SK-N-SH treated with all-trans-retinoic acid at 6 μM for 48 hours (cell line): ENCODE measurements at regions not wholly inside any gene's neighbourhood (a gene's known extent, or its start where the extent isn't known, plus 50 kb on each side); places are given as distances from the start of the nearest gene placed in this dataset.

ENCODE experiments used
- ATAC-seq: fragments of 200-7000 bp; cut with Tn5 transposase; 3 replicates; pipeline ENCODE4 v1.9.1; 2020; ENCODE audit warnings: mild to moderate bottlenecking, moderate library complexity
- ARNTL ChIP-seq: fragments of 450-650 bp; formaldehyde crosslinking; IDR thresholded peaks from 2 replicates; pipeline ENCODE4 v1.5.0; 2020; ENCODE audit warnings: low read depth, mild to moderate bottlenecking, moderate library complexity, borderline replicate concordance
- BACH2 ChIP-seq: fragments of 250-450 bp; sonication (Bioruptor Pico); IDR thresholded peaks from 2 replicates; pipeline ENCODE4 v1.9.0; 2021; ENCODE audit warnings: mild to moderate bottlenecking, borderline replicate concordance
- CSDC2 ChIP-seq: fragments of 250-450 bp; sonication (Bioruptor Pico); IDR thresholded peaks from 2 replicates; pipeline ENCODE4 v1.5.0; 2020; ENCODE audit warnings: mild to moderate bottlenecking, moderate library complexity
- ESRRG ChIP-seq: fragments of 250-450 bp; sonication (Bioruptor Pico); IDR thresholded peaks from 2 replicates; pipeline ENCODE4 v1.6.1; 2021; ENCODE audit warnings: mild to moderate bottlenecking
- GLIS3 ChIP-seq: fragments of 250-450 bp; sonication (Bioruptor Pico); IDR thresholded peaks from 2 replicates; pipeline ENCODE4 v1.5.0; 2020; ENCODE audit warnings: mild to moderate bottlenecking, moderate library complexity
- ISL1 ChIP-seq: fragments of 250-450 bp; sonication (Bioruptor Pico); IDR thresholded peaks from 2 replicates; pipeline ENCODE4 v2.1.2; 2022; ENCODE audit warnings: mild to moderate bottlenecking, moderate library complexity
- OSR1 ChIP-seq: fragments of 250-450 bp; sonication (Bioruptor Pico); IDR thresholded peaks from 2 replicates; pipeline ENCODE4 v1.8.0; 2022; ENCODE audit warnings: moderate library complexity, mild to moderate bottlenecking, inconsistent platforms
- RARB ChIP-seq: fragments of 250-450 bp; sonication (Bioruptor Pico); IDR thresholded peaks from 2 replicates; pipeline ENCODE4 v1.8.0; 2021; ENCODE audit warnings: mild to moderate bottlenecking, moderate library complexity
- SNAI2 ChIP-seq: fragments of 250-450 bp; sonication (Bioruptor Pico); IDR thresholded peaks from 2 replicates; pipeline ENCODE4 v1.5.0; 2020; ENCODE audit warnings: mild to moderate bottlenecking, moderate library complexity
- TCF4 ChIP-seq: fragments of 250-450 bp; sonication (Bioruptor Pico); IDR thresholded peaks from 2 replicates; pipeline ENCODE4 v1.8.0; 2021; ENCODE audit warnings: mild to moderate bottlenecking, moderate library complexity, borderline replicate concordance
- ZC3H10 ChIP-seq: fragments of 250-450 bp; sonication (Bioruptor Pico); IDR thresholded peaks from 2 replicates; pipeline ENCODE4 v1.5.1; 2021; ENCODE audit warnings: mild to moderate bottlenecking, moderate library complexity
- ZFP3 ChIP-seq: fragments of 250-450 bp; sonication (Bioruptor Pico); IDR thresholded peaks from 2 replicates; pipeline ENCODE4 v1.5.0; 2020; ENCODE audit warnings: mild to moderate bottlenecking, moderate library complexity
- ZFP30 ChIP-seq: fragments of 450-650 bp; formaldehyde crosslinking; IDR thresholded peaks from 2 replicates; pipeline ENCODE4 v1.5.0; 2022; ENCODE audit warnings: mild to moderate bottlenecking, moderate library complexity
- ZNF565 ChIP-seq: fragments of 450-650 bp; formaldehyde crosslinking; conservative IDR thresholded peaks from 2 replicates; pipeline ENCODE4 v1.5.0; 2020; ENCODE audit warnings: low read depth, mild to moderate bottlenecking, moderate library complexity
- ZNF70 ChIP-seq: fragments of 450-650 bp; formaldehyde crosslinking; IDR thresholded peaks from 2 replicates; pipeline ENCODE4 v1.5.0; 2020; ENCODE audit warnings: mild to moderate bottlenecking, moderate library complexity
- ZNF8 ChIP-seq: fragments of 450-650 bp; formaldehyde crosslinking; IDR thresholded peaks from 2 replicates; pipeline ENCODE4 v1.5.0; 2020; ENCODE audit warnings: mild to moderate bottlenecking, moderate library complexity
- TF ChIP-seq, protein P1 (sequence below): fragments of 250-450 bp; sonication (Bioruptor Pico); IDR thresholded peaks from 2 replicates; pipeline ENCODE4 v1.5.0; 2020; ENCODE audit warnings: mild to moderate bottlenecking, moderate library complexity
- TF ChIP-seq, protein P2 (sequence below): fragments of 250-450 bp; sonication (Bioruptor Pico); IDR thresholded peaks from 2 replicates; pipeline ENCODE4 v1.5.1; 2020; ENCODE audit warnings: low read depth, mild to moderate bottlenecking, moderate library complexity
- TF ChIP-seq, protein P3 (sequence below): fragments of 250-450 bp; sonication (Bioruptor Pico); IDR thresholded peaks from 2 replicates; pipeline ENCODE4 v1.8.0; 2020; ENCODE audit warnings: mild to moderate bottlenecking, moderate library complexity, borderline replicate concordance
- TF ChIP-seq, protein P4 (sequence below): fragments of 250-450 bp; sonication (Bioruptor Pico); IDR thresholded peaks from 2 replicates; pipeline ENCODE4 v1.8.0; 2021; ENCODE audit warnings: low read depth, mild to moderate bottlenecking, moderate library complexity, borderline replicate concordance
- TF ChIP-seq, protein P5 (sequence below): fragments of 250-450 bp; sonication (Bioruptor Pico); IDR thresholded peaks from 2 replicates; pipeline ENCODE4 v1.5.1; 2021; ENCODE audit warnings: mild to moderate bottlenecking, moderate library complexity

DNA sequence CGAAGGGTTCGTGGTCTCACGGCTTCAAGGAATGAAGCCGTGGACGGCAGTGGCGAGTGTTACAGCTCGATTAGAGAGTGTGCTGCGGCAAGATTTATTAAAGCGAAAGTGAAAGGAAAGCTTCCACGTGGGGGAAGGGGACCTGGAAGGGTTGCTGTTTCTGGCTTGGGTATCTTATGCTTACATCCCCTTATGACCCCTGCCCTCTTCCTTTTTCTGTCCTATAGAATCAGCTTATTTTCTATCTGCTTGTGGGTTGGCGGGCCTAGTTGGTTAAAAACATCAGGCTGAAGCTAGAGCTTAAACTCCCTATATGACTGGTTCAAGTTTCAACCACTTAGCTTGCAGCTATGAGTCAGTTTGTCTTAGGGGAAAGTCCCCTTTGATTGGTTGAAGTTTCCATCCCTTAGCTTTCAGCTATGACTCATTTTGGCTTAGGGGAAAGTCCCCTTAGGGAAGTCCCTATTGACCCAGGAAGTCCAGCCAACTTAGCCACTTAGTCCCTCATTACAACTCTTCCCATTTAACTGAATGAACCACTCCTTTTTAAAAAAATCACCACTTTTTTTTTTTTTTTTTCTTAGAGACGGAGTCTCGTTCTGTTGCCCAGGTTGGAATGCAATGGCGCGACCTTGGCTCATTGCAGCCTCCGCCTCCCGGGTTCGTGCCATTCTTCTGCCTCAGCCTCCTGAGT lies 1494.7 kb upstream of the TMEM132C start:
- no peak for ATAC-seq
- TF ChIP-seq GLIS3 (no peak), RARB (CRISPR knock-in tag) (no peak), ZNF70 (CRISPR knock-in tag) (no peak), ZFP30 (CRISPR knock-in tag) (no peak), TCF4 (no peak), ESRRG (CRISPR knock-in tag) (no peak), OSR1 (CRISPR knock-in tag) (no peak), CSDC2 (CRISPR knock-in tag) (no peak), ZNF8 (CRISPR knock-in tag) (no peak), SNAI2 (CRISPR knock-in tag) (no peak), BACH2 (CRISPR knock-in tag) (no peak), ZNF565 (no peak)
- TF ChIP-seq, protein P1, sequence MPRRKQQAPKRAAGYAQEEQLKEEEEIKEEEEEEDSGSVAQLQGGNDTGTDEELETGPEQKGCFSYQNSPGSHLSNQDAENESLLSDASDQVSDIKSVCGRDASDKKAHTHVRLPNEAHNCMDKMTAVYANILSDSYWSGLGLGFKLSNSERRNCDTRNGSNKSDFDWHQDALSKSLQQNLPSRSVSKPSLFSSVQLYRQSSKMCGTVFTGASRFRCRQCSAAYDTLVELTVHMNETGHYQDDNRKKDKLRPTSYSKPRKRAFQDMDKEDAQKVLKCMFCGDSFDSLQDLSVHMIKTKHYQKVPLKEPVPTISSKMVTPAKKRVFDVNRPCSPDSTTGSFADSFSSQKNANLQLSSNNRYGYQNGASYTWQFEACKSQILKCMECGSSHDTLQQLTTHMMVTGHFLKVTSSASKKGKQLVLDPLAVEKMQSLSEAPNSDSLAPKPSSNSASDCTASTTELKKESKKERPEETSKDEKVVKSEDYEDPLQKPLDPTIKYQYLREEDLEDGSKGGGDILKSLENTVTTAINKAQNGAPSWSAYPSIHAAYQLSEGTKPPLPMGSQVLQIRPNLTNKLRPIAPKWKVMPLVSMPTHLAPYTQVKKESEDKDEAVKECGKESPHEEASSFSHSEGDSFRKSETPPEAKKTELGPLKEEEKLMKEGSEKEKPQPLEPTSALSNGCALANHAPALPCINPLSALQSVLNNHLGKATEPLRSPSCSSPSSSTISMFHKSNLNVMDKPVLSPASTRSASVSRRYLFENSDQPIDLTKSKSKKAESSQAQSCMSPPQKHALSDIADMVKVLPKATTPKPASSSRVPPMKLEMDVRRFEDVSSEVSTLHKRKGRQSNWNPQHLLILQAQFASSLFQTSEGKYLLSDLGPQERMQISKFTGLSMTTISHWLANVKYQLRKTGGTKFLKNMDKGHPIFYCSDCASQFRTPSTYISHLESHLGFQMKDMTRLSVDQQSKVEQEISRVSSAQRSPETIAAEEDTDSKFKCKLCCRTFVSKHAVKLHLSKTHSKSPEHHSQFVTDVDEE (CRISPR knock-in tag): no peak
- TF ChIP-seq, protein P2, sequence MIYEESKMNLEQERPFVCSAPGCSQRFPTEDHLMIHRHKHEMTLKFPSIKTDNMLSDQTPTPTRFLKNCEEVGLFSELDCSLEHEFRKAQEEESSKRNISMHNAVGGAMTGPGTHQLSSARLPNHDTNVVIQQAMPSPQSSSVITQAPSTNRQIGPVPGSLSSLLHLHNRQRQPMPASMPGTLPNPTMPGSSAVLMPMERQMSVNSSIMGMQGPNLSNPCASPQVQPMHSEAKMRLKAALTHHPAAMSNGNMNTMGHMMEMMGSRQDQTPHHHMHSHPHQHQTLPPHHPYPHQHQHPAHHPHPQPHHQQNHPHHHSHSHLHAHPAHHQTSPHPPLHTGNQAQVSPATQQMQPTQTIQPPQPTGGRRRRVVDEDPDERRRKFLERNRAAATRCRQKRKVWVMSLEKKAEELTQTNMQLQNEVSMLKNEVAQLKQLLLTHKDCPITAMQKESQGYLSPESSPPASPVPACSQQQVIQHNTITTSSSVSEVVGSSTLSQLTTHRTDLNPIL: no peak
- TF ChIP-seq, protein P3, sequence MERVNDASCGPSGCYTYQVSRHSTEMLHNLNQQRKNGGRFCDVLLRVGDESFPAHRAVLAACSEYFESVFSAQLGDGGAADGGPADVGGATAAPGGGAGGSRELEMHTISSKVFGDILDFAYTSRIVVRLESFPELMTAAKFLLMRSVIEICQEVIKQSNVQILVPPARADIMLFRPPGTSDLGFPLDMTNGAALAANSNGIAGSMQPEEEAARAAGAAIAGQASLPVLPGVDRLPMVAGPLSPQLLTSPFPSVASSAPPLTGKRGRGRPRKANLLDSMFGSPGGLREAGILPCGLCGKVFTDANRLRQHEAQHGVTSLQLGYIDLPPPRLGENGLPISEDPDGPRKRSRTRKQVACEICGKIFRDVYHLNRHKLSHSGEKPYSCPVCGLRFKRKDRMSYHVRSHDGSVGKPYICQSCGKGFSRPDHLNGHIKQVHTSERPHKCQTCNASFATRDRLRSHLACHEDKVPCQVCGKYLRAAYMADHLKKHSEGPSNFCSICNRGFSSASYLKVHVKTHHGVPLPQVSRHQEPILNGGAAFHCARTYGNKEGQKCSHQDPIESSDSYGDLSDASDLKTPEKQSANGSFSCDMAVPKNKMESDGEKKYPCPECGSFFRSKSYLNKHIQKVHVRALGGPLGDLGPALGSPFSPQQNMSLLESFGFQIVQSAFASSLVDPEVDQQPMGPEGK (CRISPR knock-in tag): no peak

DNA sequence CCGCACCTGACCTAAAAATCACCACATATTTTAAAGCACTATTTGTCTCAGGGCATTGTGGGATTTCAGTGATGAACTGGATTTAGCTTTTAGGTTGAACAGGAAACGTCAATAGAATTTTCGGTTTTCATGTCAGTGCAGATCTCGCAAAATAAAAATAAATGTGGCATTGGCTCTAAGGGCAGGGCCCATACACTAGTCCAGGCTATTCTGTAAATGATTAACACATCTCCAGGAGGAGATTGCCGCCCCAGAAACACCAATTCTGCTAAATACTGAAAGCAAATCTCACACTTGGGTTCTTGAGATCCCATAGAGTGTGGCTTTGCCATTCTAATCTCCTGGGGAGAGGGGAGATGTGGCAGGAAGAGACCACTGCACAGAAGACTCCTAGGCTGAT lies 1494.0 kb upstream of the TMEM132C start:
- no peak for ATAC-seq
- no peak for TF ChIP-seq OSR1 (CRISPR knock-in tag)
- TF ChIP-seq, protein P3 (CRISPR knock-in tag): no peak
- no peak for TF ChIP-seq ZC3H10 (CRISPR knock-in tag)
- no peak for TF ChIP-seq ZFP30 (CRISPR knock-in tag)
- no peak for TF ChIP-seq TCF4
- TF ChIP-seq, protein P4, sequence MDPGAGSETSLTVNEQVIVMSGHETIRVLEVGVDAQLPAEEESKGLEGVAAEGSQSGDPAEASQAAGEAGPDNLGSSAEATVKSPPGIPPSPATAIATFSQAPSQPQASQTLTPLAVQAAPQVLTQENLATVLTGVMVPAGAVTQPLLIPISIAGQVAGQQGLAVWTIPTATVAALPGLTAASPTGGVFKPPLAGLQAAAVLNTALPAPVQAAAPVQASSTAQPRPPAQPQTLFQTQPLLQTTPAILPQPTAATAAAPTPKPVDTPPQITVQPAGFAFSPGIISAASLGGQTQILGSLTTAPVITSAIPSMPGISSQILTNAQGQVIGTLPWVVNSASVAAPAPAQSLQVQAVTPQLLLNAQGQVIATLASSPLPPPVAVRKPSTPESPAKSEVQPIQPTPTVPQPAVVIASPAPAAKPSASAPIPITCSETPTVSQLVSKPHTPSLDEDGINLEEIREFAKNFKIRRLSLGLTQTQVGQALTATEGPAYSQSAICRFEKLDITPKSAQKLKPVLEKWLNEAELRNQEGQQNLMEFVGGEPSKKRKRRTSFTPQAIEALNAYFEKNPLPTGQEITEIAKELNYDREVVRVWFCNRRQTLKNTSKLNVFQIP (CRISPR knock-in tag): no peak
- no peak for TF ChIP-seq SNAI2 (CRISPR knock-in tag)
- TF ChIP-seq ISL1 (CRISPR knock-in tag): no peak
- no peak for TF ChIP-seq ZFP3 (CRISPR knock-in tag)
- no peak for TF ChIP-seq ZNF565
- TF ChIP-seq RARB (CRISPR knock-in tag): no peak
- no peak for TF ChIP-seq CSDC2 (CRISPR knock-in tag)
- no peak for TF ChIP-seq ESRRG (CRISPR knock-in tag)
- TF ChIP-seq, protein P5, sequence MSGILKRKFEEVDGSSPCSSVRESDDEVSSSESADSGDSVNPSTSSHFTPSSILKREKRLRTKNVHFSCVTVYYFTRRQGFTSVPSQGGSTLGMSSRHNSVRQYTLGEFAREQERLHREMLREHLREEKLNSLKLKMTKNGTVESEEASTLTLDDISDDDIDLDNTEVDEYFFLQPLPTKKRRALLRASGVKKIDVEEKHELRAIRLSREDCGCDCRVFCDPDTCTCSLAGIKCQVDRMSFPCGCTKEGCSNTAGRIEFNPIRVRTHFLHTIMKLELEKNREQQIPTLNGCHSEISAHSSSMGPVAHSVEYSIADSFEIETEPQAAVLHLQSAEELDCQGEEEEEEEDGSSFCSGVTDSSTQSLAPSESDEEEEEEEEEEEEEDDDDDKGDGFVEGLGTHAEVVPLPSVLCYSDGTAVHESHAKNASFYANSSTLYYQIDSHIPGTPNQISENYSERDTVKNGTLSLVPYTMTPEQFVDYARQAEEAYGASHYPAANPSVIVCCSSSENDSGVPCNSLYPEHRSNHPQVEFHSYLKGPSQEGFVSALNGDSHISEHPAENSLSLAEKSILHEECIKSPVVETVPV (CRISPR knock-in tag): no peak
- TF ChIP-seq GLIS3: no peak
- TF ChIP-seq ZNF70 (CRISPR knock-in tag): no peak
- TF ChIP-seq ZNF8 (CRISPR knock-in tag): no peak
- no peak for TF ChIP-seq ARNTL (CRISPR knock-in tag)
- TF ChIP-seq, protein P2: no peak
